Uterus (tissue), 3 donors: ENCODE measurements at regions not wholly inside any gene's neighbourhood (a gene's known extent, or its start where the extent isn't known, plus 50 kb on each side); places are given as distances from the start of the nearest gene placed in this dataset.

ENCODE experiments used
- DNase-seq, 2 donors: peaks; one replicate each; pipeline ENCODE4 v3.0.0-alpha.2; 2019 to 2020
- H3K27ac ChIP-seq, 2 donors: fragments of 200-600 bp; sonication (generic); 1 replicate in 1 of 2; 2 replicates in 1 of 2; pipeline ENCODE4 v1.5.1; 2016 to 2018
- H3K27me3 ChIP-seq, 2 donors: fragments of 200-600 bp; sonication (generic); one replicate each; pipeline ENCODE4 v1.5.1; 2018 to 2019; ENCODE audit warnings: control low read depth in 1 of 2
- H3K36me3 ChIP-seq, 2 donors: fragments of 200-600 bp; sonication (generic); one replicate each; pipeline ENCODE4 v1.5.1; 2019; ENCODE audit warnings: control low read depth in 1 of 2
- H3K4me1 ChIP-seq, 2 donors: fragments of 200-600 bp; sonication (generic); one replicate each; pipeline ENCODE4 v1.5.1; 2018 to 2019; ENCODE audit warnings: control low read depth in 1 of 2
- H3K4me3 ChIP-seq, 2 donors: fragments of 200-600 bp; sonication (generic); 1 replicate in 1 of 2; 2 replicates in 1 of 2; pipeline ENCODE4 v1.5.1; 2018 to 2019; ENCODE audit warnings: mild to moderate bottlenecking in 1 of 2
- H3K9me3 ChIP-seq, 2 donors: fragments of 200-600 bp; sonication (generic); one replicate each; pipeline ENCODE4 v1.5.1; 2019; ENCODE audit warnings: control low read depth in 1 of 2
- CTCF ChIP-seq, 4 experiments: fragments of 200-600 bp in 2 of 4; fragments of 450-650 bp in 2 of 4; sonication (generic) in 2 of 4; IDR thresholded peaks; one replicate each; pipeline ENCODE4 v1.5.1; 2016 to 2019; ENCODE audit warnings: antibody characterized with exemption in 4 of 4, mild to moderate bottlenecking in 2 of 4, moderate library complexity in 1 of 4
- POLR2A ChIP-seq, 2 donors: fragments of 450-650 bp; IDR thresholded peaks; one replicate each; pipeline ENCODE4 v1.6.1; 2016; ENCODE audit warnings: antibody characterized with exemption in 2 of 2, mild to moderate bottlenecking in 1 of 2, moderate library complexity in 1 of 2
- intact Hi-C: fragments of 100-400 bp; cut with DNase I; formaldehyde crosslinking; loops from one replicate; pipeline ENCODE4 v1.15.1; 2023; ENCODE audit warnings: low total_unique reads
- donor health status: DM: yes; HTN: yes; CAD: no.

DNA sequence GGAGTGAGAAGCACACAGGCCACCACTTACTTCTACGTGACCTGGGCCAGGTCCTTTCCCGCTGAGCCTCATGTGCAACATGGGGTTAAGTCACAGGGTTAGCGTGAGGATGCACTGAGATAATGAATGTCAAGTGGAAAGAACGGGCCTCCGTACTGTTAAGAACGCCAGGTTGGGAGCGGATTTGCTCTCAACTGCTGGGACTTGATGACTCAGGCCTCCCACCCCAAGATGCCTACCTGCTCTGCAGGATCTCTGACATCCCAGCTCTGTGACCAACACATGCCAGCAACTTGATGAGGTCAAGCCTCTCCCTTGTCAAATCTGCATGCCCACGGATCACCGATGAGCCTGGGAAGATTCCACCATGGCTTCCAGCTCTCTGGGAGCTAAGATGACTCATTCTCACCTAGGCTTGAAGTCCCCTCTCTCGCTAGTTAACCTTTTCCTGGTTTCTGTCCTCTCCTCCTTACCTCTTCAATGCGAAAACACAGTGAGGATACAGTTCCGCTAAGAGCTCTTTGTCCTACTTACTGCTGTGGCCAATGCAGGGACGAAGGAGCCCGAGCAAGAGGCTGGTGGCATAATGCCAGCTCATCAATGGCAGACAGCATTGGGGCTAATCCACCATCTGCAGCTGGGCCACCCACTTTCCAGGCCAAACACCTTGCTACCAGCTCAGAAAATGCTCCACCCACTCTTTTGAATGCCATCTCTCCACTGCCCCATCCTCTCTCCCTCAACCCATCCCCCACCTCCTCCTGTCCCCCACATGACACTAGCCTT is 67.6 kb downstream of the PJA1 start:
- no peaks in the 10 kb centered on the region for H3K36me3 ChIP-seq
- H3K4me1 ChIP-seq: no peaks in the 10 kb centered on the region
- intact Hi-C loops: no loop called here
- TF ChIP-seq CTCF (IDR thresholded peaks at IDR 0.05) (no peak), POLR2A (IDR thresholded peaks at IDR 0.05) (no peak)
- H3K9me3 ChIP-seq: no peaks in the 10 kb centered on the region
- no peak overlapping the region for H3K4me3 ChIP-seq
- DNase-seq: no peak
- no peak overlapping the region for H3K27ac ChIP-seq
- no peaks in the 10 kb centered on the region for H3K27me3 ChIP-seq

GRCh38 chrX:69096963-69097362 is 68.3 kb downstream of the PJA1 start:
- TF ChIP-seq CTCF (IDR thresholded peaks at IDR 0.05) (no peak), POLR2A (IDR thresholded peaks at IDR 0.05) (no peak)

DNA sequence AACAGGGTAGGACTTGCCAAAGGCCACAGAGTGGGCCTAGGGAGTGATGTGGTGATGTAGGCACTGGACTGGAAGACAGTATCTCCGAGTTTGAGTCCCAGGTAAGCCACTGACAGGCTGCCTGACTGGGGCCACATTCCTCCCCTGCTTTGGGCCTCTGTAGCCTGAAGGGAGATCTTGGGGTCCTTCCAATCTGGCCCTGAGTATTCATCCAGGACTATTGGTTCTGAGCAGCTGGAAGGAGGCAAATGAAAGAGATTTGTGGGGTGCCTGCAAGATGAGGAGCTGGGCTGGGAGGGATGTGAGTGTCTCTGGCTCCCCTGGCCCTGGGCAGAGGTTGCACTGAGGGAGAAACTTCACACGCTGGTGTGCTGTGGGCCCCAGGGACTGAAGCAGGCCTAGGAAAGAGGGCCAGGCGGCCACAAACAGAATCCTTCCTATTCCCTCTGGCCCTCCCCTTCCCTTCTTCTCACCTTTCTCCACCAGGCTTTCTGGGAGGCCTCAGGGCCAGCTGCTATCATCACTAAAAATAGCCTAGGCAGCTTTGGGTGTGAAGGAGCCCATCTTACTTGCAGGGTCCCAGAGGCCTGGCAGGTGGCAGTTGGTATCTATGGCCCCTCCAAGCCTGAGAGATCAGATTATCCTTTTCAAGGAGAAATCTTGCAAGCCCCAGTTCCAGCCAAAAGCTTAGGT is 70.1 kb downstream of the PJA1 start:
- Histone ChIP-seq H3K4me3 (no peak overlapping the region), H3K27me3 (no peaks in the 10 kb centered on the region), H3K4me1 (no peaks in the 10 kb centered on the region), H3K36me3 (no peaks in the 10 kb centered on the region), H3K27ac (no peak overlapping the region), H3K9me3 (no peaks in the 10 kb centered on the region)
- TF ChIP-seq POLR2A (IDR thresholded peaks at IDR 0.05) (no peak), CTCF (IDR thresholded peaks at IDR 0.05) (no peak)
- intact Hi-C loops: no loop called here
- DNase-seq: no peak

More at GRCh38 chrX:69096963-69097362, 68.3 kb downstream of the PJA1 start:
- Histone ChIP-seq H3K4me3 (no peak overlapping the region), H3K36me3 (no peaks in the 10 kb centered on the region), H3K27me3 (no peaks in the 10 kb centered on the region), H3K4me1 (no peaks in the 10 kb centered on the region), H3K9me3 (no peaks in the 10 kb centered on the region), H3K27ac (no peak overlapping the region)
- intact Hi-C loops: no loop called here
- DNase-seq: no peak

DNA sequence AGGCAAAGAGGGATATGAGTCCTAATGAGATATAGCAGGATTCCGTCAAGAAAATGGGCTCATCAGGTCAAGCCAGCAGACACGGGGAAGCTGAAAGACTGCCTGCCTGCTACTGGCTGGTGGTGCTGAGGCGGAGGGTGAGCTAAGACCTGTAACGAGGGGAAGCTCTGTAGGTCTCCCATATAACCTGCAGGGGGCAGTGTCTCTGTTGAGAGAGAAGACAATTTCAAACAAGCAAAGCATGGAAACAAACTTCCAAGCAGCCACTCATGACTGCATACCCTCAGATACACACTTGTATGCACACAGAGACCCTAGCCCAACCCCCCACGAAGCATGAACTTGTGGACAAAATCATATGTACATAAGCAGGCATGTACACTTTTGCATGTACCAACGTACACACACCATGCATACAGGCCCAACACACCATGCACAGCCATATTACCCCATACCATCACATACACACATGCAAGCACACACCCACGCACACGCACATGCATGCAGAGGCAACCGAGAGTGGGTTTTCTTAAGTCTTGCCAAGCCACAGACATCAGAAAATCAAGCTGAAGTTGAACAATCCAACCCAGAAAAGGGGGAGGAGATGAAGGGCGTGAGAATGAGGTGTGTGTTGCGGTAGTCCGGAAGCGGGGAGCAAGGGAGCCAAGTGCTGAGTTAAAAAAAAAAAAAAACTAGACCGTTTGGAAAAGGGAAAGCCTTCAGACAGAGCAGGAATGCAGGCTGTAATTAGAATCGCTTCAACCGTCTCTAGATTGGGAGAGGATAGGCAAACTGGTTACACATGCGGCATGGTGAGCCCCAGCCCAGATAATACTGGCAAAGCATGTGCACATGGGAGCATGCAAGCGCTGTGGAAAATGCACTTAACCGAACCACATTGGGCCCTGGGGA is 71.0 kb downstream of the PJA1 start:
- Histone ChIP-seq H3K27ac (no peak overlapping the region), H3K4me3 (no peak overlapping the region), H3K4me1 (no peaks in the 10 kb centered on the region), H3K27me3 (no peaks in the 10 kb centered on the region), H3K36me3 (no peaks in the 10 kb centered on the region), H3K9me3 (no peaks in the 10 kb centered on the region)
- TF ChIP-seq POLR2A (IDR thresholded peaks at IDR 0.05): no peak
- TF ChIP-seq CTCF (IDR thresholded peaks at IDR 0.05): peak; percentile 34 to 51 (median 43)
- peak; percentile 37 to 66 for DNase-seq
- intact Hi-C loops: no loop called here
